ENCODE measurements at regions not wholly inside any gene's neighbourhood (a gene's known extent, or its start where the extent isn't known, plus 50 kb on each side); places are given as distances from the start of the nearest gene placed in this dataset.
"Not testable (repeated sequence)": the region's sequence is repeated elsewhere in the genome, so short reads cannot be mapped to it uniquely, and the experiment has no call there.

GRCh38 chr2:62603154-62603712 lies 97.2 kb upstream of the TMEM17 start:
- Mint-ChIP-seq H3K27ac (ENCODE audit: unreplicated experiment) (no peak overlapping the region), H3K4me3 (ENCODE audit: unreplicated experiment) (no peak overlapping the region), H3K4me1 (ENCODE audit: unreplicated experiment) (no peaks in the 10 kb centered on the region), H3K27me3 (ENCODE audit: unreplicated experiment) (no peaks in the 10 kb centered on the region), H3K36me3 (ENCODE audit: low read depth, unreplicated experiment) (peaks cover 8% of the 10 kb centered on the region), H3K9me3 (ENCODE audit: unreplicated experiment) (no peaks in the 10 kb centered on the region)
- DNase-seq (ENCODE audit: low spot score) = no peak
- TF ChIP-seq CTCF (IDR thresholded peaks at IDR 0.05; ENCODE audit: unreplicated experiment) = no peak

GRCh38 chr2:62599674-62600410 lies 93.8 kb upstream of the TMEM17 start:
- H3K4me1 Mint-ChIP-seq (ENCODE audit: unreplicated experiment); DNase-seq (ENCODE audit: low spot score); H3K9me3 Mint-ChIP-seq (ENCODE audit: unreplicated experiment); H3K27me3 Mint-ChIP-seq (ENCODE audit: unreplicated experiment); H3K36me3 Mint-ChIP-seq (ENCODE audit: low read depth, unreplicated experiment); H3K27ac Mint-ChIP-seq (ENCODE audit: unreplicated experiment): not testable (repeated sequence)
- peak overlapping the region; percentile 31 for H3K4me3 Mint-ChIP-seq (ENCODE audit: unreplicated experiment)

GRCh38 chr2:62597323-62597722 lies 91.3 kb upstream of the TMEM17 start:
- H3K27me3 Mint-ChIP-seq (ENCODE audit: unreplicated experiment) = no peaks in the 10 kb centered on the region
- TF ChIP-seq CTCF (IDR thresholded peaks at IDR 0.05; ENCODE audit: unreplicated experiment) = no peak
- H3K27ac Mint-ChIP-seq (ENCODE audit: unreplicated experiment) = no peak overlapping the region
- no peaks in the 10 kb centered on the region for H3K9me3 Mint-ChIP-seq (ENCODE audit: unreplicated experiment)
- no peak for DNase-seq (ENCODE audit: low spot score)
- H3K36me3 Mint-ChIP-seq (ENCODE audit: low read depth, unreplicated experiment) = no peaks in the 10 kb centered on the region
- no peaks in the 10 kb centered on the region for H3K4me1 Mint-ChIP-seq (ENCODE audit: unreplicated experiment)
- no peak overlapping the region for H3K4me3 Mint-ChIP-seq (ENCODE audit: unreplicated experiment)

GRCh38 chr2:62596061-62596921 lies 90.3 kb upstream of the TMEM17 start:
- DNase-seq (ENCODE audit: low spot score) = no peak
- no peak for TF ChIP-seq CTCF (IDR thresholded peaks at IDR 0.05; ENCODE audit: unreplicated experiment)
- Mint-ChIP-seq H3K36me3 (ENCODE audit: low read depth, unreplicated experiment) (no peaks in the 10 kb centered on the region), H3K27ac (ENCODE audit: unreplicated experiment) (no peak overlapping the region), H3K4me1 (ENCODE audit: unreplicated experiment) (no peaks in the 10 kb centered on the region), H3K27me3 (ENCODE audit: unreplicated experiment) (no peaks in the 10 kb centered on the region), H3K9me3 (ENCODE audit: unreplicated experiment) (no peaks in the 10 kb centered on the region), H3K4me3 (ENCODE audit: unreplicated experiment) (no peak overlapping the region)

GRCh38 chr2:62595474-62595873 lies 89.5 kb upstream of the TMEM17 start:
- H3K27ac Mint-ChIP-seq (ENCODE audit: unreplicated experiment) = no peak overlapping the region
- H3K36me3 Mint-ChIP-seq (ENCODE audit: low read depth, unreplicated experiment) = no peaks in the 10 kb centered on the region
- no peak for DNase-seq (ENCODE audit: low spot score)
- no peaks in the 10 kb centered on the region for H3K4me1 Mint-ChIP-seq (ENCODE audit: unreplicated experiment)
- no peaks in the 10 kb centered on the region for H3K9me3 Mint-ChIP-seq (ENCODE audit: unreplicated experiment)
- H3K4me3 Mint-ChIP-seq (ENCODE audit: unreplicated experiment) = no peak overlapping the region
- H3K27me3 Mint-ChIP-seq (ENCODE audit: unreplicated experiment) = no peaks in the 10 kb centered on the region
- TF ChIP-seq CTCF (IDR thresholded peaks at IDR 0.05; ENCODE audit: unreplicated experiment) = no peak
